ENCODE measurements at regions not wholly inside any gene's neighbourhood (a gene's known extent, or its start where the extent isn't known, plus 50 kb on each side); places are given as distances from the start of the nearest gene placed in this dataset.

DNA sequence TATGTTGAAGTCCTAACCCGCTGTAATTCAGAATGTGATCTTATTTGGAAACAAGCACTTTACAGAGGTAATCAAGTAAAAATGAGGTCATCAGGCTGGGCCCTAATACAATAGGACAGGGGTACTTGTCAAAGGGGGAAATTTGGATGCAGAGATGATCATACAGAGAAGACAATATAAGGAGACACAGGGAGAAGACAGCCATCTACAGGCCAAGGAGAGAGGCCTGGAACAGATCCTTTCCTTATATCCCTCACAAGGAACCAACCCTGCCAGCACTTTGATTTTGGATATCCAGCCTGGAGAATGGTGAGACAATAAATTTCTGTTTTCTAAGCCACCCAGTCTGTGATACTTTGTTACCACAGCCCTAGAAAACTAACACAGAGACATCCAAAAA is 104.3 kb downstream of the METTL4 start:
- DNase-seq, result no peak

DNA sequence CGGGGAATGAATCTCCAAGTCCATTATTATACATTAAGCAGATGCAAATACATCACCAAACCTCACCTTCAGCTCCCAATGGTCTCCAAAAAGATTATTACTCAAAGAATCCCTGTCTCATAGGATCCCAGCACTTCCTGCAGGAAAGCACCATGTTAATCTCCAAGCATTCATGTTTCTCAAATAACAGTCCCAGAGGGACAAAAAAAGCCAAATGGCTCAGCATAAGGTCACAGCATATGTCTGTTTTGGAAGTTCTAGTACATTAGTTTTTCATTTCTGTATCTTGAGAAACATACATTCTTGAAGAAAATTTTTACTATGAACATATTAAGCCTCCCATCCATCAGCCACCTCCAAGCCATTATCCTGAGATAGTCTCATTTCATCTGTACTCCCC is 103.3 kb downstream of the METTL4 start:
- DNase-seq, result no peak

DNA sequence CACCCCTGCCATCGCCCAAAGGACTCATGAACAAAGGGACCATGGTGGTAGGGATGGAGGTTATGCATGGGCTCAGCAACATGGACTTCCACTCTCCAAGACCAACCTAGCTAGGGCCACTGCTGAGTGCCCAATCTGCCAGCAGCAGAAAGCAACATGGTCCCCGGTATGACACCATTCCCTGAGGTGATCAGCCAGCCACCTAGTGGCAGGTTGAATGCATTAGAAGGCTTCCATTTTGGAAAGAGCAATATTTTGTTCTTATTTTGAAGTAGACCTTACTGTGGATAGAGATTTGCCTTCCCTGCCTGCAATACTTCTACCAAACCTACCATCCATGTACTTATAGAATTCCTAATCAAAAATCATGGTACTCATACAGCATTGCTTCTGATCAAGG is 99.8 kb downstream of the METTL4 start:
- DNase-seq, result no peak

DNA sequence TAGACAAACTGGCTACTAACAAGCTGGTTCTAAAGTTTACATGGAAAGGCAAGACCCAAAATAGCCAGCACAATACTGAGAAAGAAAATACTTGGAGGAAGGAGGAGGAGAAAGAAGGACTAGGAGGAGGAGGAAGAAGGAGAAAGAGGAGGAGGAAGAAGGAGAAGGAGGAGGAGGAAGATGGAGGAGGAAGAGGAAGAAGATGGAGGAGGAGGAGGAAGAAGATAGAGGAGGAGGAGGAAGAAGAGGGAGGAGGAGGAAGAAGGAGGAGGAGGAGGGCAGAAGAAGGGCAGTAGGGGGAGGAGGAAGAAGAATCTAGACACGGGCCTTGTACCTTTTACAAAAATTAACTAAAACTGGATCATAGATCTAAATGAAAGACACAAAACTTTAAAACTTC is 92.6 kb downstream of the METTL4 start:
- DNase-seq, result no peak

DNA sequence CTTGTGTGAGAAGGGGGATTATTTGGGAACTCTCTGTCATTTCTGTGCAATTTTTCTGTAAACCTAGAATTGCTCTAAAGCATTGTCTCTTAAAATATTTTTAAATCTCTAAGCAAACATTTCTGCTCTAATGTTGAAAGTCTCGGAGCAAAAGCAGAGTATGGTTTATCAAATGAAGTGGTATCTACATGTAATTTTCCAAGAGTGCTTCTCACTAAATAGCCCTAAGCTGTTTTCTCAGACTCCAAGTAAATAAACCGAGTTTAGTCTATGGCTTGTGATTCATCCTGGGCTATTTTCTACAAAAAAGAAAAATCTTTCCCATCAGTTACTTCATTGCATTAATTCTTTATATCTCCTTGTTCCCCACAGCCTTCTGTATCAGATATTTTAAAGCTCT is 90.8 kb downstream of the METTL4 start:
- DNase-seq, result no peak

DNA sequence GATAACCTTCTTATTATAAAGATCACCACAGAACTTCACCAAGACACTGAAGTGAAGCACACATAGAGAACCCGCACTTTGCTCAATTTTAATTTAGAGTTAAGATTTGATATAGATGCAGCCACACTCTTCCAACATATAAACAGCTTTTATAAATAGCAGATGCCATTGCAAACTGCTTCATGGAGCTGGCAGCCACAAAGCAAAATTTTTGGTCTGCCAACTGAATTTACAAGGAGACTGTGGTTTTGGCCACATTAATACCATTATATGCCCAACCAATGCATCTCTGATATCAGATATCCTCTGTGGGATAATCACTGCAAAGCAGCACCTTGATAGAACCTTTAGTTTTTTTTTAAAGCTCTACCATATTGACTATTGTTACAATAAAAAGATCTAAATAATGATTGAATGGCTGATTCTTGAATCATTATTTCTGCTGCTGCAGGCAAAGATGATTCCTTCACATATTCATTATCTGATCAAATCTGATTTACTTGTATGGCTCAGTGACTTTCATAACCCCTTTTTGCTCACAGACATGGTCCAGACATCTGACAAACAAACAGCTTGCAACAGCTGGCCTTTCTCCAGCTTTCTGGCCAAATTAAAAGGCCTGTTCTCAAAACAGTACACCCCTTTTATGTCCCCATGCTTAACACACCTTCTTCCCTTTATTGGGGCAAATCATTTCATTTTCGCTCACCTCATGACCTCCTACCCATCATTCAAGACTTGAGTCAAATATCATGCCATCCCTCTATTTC is 88.4 kb downstream of the METTL4 start:
- DNase-seq, result no peak

DNA sequence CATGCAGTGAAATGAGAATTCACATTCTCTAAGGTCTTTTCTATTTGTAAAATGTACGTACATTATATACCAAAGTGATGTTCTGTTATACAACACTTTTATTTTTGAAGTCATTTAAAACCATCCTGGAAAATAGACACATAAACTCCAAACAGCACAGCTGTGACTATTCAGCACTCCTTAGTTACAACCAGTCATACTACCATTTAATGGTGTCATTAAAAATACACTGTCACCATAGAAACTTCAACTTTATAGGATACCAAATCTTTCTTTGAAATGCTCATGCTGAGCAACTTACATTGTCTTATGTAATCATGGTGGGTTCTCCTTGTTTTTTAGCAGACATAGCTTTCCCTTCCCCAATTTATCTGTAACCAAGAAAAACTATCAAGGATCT is 85.3 kb downstream of the METTL4 start:
- no peak for DNase-seq

DNA sequence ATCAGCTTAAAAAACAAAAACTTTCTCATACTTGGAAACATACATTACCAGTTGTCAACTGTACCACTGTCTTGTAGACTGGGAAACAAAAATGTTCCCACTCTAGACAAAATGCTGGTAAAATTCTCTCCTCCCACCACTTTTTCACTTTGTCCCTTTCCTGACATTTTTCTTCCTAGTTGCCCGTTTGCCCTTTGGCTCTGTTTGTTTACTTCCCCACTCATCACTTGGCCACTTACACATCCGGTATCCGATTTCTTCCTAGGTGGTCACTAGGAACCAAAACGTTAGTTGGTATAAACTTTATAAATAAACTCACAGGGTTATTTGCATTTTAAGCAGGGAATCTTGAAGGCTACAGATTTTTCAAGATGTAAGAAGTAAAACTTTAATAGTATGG is 84.9 kb downstream of the METTL4 start:
- DNase-seq, result no peak

All from stimulated activated CD4-positive, alpha-beta T cell treated with anti-CD3 and anti-CD28 coated beads, Interleukin-4, amount 100 ng/mL, for 1 hour (primary cell).